Stimulated activated CD8-positive, alpha-beta memory T cell treated with anti-CD3 and anti-CD28 coated beads, Interleukin-15, amount 100 ng/mL, for 4 hours (primary cell): ENCODE measurements at regions not wholly inside any gene's neighbourhood (a gene's known extent, or its start where the extent isn't known, plus 50 kb on each side); places are given as distances from the start of the nearest gene placed in this dataset.
"Not testable (repeated sequence)": the region's sequence is repeated elsewhere in the genome, so short reads cannot be mapped to it uniquely, and the experiment has no call there.

ENCODE experiments used
- DNase-seq, 2 donors: peaks; one replicate each; pipeline ENCODE4 v3.0.0-alpha.2; 2020; ENCODE audit warnings: low read depth in 2 of 2

DNA sequence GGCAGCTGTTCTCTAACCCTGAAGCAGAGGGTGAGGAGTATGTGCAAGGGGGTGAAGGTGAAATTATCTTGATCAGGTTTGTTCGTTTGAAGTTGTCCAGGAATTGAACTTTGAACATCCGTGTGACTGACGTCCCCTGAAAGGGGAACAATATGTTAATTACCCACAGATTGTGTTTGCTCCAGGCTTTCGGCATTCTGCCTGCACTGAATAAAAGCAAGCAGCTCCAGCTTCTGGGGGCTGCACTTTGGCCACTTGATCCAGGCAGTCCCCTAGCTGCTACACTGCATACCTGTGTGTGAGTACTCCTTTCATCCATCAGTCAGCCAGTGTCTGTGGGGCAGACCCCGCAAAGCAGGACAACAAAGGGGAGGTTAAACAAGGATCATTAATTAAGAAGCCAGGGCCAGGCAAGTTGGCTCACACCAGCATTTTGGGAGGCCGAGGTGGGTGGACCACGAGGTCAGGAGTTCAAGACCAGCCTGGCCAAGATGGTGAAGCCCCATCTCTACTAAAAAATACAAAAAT, 104.8 kb upstream of the BTN3A2 start:
- no peak for DNase-seq

GRCh38 chr6:26260725-26261490, 104.1 kb upstream of the BTN3A2 start:
- DNase-seq: no peak

DNA sequence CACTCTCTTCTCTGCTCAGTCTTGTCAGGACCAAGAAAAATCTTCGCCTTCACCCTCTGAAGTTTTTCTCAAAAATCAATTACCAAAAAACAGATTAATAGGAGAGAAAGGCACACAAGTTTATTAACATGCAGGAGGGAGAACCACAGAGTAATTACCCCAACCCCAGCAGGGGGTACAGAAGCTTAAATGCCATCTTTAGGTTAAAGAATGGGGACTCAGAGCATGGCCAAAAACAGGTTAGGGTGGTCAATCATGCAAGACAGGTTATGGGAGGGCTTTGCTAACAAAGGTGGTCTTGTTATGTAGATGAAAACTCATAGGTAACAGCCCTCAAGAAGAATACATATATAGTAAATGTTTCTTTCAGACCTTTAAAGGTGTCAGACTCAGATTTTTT, 100.5 kb upstream of the BTN3A2 start:
- no peak for DNase-seq

- DNase-seq: no peak
Measured at GRCh38 chr6:26267083-26267589, 97.9 kb upstream of the BTN3A2 start.

GRCh38 chr6:26268659-26269402, 96.2 kb upstream of the BTN3A2 start:
- no peak for DNase-seq

GRCh38 chr6:26269531-26270485, 95.2 kb upstream of the BTN3A2 start:
- no peak for DNase-seq

DNA sequence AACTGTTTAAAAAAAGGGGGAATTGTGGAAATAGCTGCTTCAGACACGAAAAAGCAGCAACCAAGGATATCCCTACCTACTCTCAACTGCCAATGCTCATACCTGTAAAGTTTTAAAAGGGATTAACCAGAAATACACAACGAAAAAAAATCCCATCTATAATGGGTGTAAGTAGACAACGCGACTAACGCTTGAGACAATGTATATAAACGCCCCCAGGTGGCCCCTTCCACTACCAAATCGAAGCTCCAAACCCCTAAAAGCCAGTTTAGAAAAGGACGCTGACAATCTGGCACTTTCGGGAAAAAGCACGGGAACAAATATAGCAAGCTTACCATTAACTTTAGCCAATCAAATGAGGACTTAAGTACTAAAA, 94.5 kb upstream of the BTN3A2 start:
- DNase-seq: no peak

- DNase-seq: peak; percentile 37 to 73
Measured at GRCh38 chr6:26270903-26271667, 93.9 kb upstream of the BTN3A2 start.

- no peak for DNase-seq
Measured at GRCh38 chr6:26271668-26272024, 93.4 kb upstream of the BTN3A2 start.

DNA sequence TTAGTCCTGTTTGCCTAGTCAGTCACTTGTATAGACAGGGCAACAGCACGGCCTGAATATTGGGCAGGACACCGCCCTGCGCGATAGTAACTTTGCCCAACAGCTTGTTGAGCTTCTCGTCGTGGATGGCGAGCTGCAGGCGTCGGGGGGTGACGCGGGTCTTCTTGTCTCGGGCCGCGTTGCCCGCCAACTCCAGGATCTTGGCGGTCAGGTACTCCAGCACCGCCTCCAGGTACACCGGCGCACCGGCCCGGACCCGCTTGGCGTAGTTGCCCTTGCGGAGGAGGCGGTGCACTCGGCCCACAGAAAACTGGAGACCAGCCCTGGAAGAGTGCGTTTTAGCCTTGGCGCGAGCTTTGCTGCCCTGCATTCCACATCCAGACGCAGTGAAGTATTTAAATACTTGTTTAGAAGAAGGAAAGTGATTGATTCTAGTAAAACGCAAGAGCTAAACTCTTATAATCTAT, 92.8 kb upstream of the BTN3A2 start:
- no peak for DNase-seq

DNA sequence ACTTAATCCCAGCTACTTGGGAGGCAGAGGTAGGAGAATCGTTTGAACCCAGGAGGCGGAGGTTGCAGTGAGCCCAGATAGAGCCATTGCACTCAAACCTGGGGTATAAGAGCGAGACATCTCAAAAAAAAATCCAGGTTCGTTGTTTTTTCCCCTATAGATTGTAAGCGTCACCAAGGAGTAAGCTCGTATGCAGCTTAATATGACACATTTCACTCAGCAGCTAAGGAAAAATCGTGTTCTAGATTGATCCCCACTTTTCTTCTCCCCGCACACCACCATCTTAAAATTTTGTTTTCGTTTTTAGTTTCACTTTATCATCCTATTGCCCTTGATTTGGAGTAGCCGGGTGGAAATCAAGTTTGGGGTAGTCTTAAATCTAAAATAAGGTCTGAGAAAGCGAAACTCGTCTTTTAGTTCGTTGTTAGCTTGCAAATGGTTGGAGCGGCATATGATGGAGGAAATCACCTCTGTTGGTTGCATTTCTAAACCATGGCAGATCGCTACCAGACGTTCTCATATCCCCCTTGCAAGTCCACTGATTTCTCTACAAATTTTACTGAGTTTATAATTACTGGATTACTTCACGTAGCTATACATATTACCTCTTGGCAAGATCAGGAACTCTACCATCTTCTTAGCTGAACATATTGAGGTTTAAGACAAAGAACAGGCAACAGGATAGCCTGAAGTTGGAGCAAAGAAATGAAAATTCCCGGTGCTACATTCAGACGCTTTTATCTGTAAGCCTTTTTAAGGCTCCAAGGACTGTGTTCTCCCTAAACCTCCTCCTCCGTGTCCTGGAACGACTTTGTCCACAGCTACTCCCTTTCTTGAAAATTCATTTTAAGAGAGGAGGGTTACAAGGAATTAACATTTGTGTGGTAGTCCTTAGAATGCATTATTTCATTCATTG, 91.1 kb upstream of the BTN3A2 start:
- DNase-seq: no peak

DNA sequence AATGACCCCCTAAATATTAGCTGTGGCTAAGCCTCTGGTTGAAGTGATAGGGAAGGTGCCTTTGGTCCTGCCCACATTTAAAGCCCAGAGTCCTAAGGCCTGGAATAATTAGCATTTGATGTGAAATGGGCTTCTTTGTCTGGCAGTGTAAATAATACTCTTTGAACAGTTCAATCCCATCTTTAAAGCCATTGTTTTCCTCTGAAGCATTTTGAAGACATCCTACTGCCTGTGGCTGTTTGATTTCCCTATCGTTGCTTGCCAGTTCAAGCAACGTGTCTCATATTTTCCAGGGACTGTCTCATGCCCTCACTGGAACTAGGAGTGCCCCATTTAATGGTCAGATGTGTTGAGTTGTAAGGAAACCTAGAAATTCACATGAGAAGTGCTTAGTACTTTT, 89.3 kb upstream of the BTN3A2 start:
- DNase-seq: no peak

DNA sequence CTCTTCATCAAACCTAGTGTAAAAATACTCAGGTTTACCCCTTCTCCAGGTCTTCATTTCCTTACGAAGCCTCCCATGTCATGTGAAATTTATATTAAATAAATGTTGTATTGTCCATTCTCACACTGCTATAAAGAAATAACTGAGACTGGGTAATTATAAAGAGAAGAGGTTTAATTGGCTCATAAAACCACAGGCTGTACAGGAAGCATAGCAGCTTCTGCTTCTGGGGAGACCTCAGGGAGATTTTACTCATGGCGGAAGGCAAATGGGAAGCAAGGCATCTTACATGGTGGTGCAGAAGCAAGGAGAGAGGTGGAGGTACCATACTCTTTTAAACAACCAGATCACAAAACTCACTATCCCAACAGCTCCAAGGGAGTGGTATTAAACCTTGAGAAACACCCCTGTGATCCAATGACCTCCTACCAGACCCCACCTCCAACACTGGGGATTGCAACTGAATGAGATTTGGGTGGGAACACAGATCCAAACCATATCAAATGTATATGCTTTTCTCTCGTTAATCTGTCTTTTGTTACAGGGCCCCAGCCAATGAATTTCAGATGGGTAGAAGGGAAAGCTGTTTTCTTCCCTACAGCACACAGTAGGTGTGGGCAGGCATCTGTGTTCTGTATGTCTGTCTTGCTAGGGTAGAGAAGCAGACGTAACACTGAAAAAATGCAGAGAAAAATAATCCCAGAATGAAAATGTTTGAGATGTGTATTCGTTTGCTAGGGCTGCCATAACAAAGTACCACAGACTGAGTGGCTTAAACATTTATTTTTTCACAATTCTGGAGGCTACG, 88.0 kb upstream of the BTN3A2 start:
- no peak for DNase-seq

- no peak for DNase-seq
Measured at GRCh38 chr6:26278536-26278935, 86.5 kb upstream of the BTN3A2 start.

GRCh38 chr6:26279371-26279770, 85.6 kb upstream of the BTN3A2 start:
- DNase-seq: not testable (repeated sequence)

- no peak for DNase-seq
Measured at GRCh38 chr6:26280407-26280806, 84.6 kb upstream of the BTN3A2 start.

- DNase-seq: no peak
Measured at GRCh38 chr6:26284537-26285142, 80.4 kb upstream of the BTN3A2 start.
